GDM1 (cell line): ENCODE measurements at regions not wholly inside any gene's neighbourhood (a gene's known extent, or its start where the extent isn't known, plus 50 kb on each side); places are given as distances from the start of the nearest gene placed in this dataset.
"Not testable (repeated sequence)": the region's sequence is repeated elsewhere in the genome, so short reads cannot be mapped to it uniquely, and the experiment has no call there.

Source experiments
- DNase-seq: peaks from one replicate; lab custom pipeline; 2025; lab: John Stamatoyannopoulos, UW

DNA sequence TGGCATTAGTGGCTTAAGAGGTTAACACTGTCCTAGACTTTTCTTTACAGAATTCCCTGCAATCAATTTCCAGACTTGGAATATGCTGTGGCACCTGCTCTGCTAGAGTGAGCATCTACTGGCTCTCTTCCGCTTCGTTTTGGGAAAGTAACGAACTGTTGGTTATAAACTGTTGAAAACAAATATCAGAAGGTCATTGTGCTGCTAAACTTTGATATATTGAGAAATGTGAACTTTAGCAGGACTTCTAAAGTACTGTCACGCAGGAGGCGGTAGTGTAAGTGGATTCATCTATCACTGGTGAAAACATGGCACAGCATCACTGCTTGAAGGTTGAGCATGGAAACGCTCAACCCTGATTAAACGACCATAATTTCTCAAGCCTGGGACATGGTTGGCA is 348.9 kb downstream of the FLRT2 start:
- DNase-seq, result no peak

DNA sequence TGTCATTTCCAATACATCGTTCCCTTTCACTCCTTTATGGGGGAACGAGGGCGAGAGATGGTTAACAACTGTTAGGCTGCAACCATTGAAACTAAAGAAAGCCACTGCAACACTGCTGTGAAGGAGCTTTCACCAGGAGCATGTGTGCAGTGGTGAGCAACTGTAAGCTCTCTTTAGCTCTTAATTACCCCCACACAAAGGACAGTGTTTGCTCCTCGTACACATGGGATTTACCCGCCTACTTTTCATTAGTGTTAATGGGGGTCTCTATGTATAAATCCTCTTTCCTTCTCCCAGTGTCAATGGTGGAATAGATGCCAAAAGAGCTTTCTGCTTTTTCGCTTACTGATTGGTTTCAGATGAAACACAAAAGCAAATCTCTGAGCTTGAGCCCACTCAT is 343.1 kb downstream of the FLRT2 start:
- DNase-seq, result no peak

DNA sequence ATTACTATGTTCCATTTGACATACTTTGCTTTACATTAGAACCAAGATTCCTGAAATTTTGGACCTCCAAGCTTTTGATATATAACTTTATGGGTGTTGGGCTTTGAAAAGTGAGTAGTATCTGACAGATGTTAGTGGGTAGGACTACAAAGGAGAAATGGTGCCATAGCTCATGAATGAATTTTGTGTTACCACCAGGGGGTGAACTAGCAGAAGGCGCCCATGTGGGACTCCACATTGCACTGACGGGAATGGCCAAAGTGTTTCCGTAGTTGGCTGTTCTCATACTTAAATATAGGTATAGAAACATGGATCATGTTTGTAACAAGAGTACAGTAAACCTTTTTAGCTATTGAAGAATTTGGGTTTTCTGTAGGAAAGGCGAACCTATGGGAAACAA is 337.5 kb downstream of the FLRT2 start:
- no peak for DNase-seq

DNA sequence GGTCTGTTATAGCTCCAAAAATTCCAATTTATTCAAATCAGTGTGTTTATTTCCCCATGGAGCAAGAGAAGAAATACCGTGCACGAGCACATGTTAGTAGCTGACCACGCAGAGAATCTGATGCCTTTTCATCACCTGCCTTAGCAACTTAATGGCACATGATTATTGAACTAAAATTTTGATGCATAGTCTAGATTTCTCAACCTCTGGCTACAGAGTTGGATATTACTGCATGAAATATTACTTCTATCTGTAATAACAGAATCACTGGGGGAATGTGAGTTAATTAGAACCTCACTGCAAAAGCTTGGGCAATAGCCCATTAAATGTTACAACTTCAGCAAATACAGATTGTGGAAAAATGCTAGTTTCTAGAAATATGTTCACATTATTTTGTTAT is 335.8 kb downstream of the FLRT2 start:
- DNase-seq, result no peak

DNA sequence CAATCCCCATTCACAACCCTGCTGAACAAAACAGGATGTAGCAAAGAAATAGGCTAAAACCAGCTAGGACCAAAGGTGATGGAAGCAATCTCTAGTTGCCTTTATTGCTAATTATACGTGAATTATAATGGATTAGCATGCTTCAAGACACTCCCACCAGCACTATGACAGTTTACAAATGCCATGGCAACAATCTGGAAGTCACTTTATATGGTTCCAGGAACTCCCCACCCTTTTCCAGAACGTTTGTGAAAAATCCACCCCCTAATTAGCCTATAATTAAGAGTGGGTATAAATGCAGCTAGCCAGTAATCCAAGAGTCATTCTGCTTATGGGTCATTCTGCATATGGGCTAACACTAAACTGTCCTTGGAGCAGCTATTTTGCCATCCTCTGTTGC is 328.7 kb downstream of the FLRT2 start:
- no peak for DNase-seq

DNA sequence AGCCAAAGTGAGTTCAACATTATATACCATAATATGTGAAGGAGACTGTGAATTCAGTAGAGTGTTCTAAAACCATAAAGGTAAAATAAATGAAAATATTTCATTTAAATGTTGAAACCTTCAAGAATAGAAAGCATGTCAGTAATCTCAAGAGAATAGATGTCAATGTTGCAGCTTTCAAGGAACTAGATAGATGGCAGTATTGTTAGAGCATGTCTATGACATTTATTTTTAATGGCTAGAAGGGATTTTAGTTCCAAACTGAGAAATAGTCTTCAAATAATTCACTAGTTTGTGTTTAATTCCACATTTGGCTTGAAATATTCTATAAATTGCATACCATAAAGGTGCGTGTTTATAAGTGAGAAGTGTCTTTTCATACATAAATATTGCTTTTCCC is 326.5 kb downstream of the FLRT2 start:
- no peak for DNase-seq

DNA sequence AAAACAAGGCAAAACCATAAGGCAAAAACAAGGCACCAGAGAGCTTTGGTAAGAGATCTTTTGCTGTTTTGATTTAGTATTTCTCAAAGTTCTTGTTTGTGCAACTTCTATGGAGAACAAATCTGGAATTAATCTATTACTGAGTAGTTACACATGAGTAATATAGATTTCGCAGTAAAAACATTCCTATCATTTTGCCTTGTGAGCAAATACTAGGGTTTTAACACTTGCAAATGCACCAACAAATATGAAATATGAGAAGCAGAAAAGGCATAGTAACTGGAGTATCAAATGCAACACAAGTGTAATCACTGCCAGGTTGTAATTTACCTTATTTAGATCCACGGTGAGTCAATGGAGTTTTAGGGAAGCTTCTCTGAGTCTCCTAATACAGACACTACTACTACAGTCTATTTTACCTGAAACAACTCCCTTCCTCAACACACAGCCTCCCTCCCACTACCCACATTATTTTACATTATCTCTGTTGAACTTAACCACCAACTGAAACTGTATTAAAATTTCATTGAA is 324.1 kb downstream of the FLRT2 start:
- DNase-seq, result no peak

DNA sequence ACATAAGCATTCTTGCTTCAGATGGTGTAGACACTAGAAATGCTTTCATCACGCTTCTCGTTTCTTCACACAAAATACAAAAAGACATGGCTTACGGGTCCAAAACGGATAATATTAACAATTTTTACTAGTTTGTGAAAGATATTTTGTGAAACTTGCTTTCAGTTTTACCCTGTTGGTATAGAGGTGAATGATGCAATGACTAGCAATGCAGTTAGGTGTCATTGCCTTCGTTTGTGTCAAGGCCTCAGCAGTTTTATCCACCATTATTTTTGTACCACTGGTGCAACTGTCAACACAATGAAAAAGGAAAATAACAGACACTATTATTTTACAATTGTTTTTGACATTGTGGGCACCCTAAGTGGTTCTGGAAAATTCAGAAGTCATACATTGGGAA is 323.0 kb downstream of the FLRT2 start:
- DNase-seq, result no peak

DNA sequence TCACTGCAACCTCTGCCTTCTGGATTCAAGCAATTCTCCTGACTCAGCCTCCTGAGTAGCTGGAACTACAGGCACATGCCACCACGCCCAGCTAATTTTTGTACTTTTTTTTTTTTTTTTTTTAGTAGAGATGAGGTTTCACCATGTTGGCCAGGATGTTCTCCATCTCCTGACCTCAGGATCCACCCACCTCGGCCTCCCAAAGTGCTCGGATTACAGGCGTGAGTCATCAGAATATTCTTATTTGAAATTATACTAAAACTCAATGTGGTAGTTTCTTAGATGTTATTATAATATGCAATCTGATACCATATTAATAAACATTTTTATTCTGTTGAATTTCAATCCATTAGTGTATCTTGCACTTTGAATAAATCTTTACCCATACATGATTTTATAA is 322.2 kb downstream of the FLRT2 start:
- DNase-seq, result not testable (repeated sequence)

DNA sequence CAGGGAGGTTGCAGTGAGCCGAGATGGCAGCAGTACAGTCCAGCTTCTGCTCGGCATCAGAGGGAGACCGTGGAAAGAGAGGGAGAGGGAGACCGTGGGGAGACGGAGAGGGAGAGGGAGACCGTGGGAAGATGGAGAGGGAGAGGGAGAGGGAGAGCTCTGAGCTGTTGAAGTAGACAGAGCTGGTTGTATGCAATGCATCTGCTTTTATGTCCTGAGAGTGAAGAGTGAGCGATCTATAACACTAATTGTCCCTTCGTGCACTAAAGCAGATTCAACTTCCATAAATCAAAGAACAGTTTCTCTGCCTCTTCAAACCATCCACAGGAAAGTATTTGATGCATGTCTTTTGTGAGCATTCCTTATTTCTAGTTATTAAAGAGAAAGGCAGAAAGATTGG is 300.6 kb downstream of the FLRT2 start:
- DNase-seq, result not testable (repeated sequence)

DNA sequence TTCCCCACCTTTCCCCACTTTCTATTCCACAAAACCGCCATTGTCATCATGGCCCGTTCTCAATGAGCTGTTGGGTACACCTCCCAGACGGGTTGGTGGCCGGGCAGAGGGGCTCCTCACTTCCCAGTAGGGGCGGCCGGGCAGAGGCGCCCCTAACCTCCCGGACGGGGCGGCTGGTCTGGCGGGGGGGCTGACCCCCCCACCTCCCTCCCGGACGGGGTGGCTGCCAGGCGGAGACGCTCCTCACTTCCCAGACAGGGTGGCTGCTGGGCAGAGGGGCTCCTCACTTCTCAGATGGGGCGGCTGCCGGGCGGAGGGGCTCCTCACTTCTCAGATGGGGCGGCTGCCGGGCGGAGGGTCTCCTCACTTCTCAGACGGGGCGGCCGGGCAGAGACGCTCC is 299.7 kb downstream of the FLRT2 start:
- DNase-seq, result not testable (repeated sequence)

DNA sequence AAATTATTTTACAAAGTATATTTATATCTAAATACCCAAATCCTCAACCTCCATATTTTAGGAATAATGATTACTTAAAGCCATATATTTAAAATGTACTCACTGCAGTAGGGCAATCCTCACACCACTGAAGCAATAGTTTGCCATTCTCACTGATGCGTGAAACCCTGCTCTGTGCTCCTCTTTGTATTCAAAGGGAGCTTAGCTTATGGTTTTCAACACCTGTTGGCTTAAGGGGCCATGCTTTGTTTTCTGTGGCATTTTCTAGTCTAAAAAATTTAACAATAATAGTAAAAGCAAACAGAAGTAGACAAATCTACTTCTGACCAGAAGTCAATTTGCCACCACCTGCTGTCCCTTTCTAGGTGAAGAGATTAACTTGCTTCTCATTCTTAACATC is 294.6 kb downstream of the FLRT2 start:
- no peak for DNase-seq

DNA sequence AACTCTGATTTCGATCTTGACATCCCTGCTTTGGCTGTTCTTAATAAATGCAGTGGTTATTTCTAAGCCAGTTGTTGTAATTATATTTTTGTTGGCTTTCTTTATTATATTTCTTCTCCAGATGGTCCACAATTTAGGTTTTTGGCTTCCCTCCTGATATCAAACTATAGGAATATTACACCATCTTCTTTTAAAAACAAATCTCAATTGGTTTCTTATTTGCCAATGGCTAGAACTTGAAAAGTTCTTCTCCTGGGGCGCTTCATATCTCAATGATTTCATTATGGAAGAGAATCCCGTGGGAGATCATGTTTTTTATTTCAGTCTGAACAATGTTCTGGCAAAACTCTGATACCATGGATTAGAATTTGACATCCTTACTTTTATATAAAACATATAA is 292.3 kb downstream of the FLRT2 start:
- DNase-seq, result no peak

DNA sequence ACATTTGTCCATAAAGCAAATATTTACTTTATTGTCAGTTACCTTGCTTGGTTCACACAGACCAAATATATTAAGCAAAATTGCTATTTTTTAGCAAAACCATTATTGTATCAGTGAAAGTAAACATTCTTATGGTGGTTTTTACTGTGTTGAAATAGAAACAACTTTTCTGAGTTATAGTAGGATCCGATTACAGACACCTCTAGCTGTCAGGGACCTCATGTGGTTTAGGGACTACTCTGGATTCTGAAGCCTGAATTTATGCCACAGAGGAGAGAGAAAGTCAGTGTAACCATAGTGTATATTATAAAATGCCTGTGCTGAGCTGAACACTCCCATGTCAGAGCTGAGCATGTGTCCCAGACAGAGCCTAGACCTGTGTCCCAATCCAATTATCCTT is 287.5 kb downstream of the FLRT2 start:
- no peak for DNase-seq

DNA sequence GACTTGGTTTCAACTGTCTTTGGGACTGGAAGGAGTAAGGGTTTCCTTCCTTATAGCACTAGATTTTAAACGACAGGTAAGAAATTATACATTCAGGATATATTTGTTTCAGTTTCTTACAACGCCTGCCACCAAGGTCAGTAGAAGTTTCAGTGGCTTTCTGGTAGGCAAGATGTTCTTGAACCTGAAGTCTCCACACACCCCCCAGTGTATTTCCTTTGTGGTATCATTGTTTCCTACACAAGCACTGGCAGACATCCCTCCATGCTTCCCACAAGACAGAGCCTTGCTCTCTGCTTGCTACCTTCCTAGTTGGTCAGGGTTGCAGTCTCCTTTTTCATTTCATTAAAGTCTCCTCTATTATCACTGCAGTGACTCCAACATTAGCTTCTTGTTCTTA is 283.1 kb downstream of the FLRT2 start:
- DNase-seq, result peak; percentile 81

DNA sequence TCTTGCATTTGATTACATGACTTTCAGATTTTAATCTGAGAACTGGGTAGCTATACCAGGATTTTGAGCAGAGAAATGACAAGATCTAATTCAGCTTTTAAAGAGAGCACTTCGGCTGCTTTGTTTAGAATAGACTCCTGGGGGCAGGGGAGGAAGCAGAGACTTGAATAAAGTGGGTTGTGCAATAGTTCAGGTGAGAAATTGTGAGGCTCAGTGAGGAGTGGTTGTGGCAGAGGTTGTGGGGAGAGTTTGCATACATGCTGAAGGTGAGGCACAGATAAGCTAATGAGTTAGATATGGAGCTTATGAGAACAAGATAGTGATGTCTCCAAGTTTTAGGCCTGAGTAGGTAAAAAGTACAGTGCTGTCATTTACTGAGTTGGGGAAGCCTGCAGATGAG is 281.4 kb downstream of the FLRT2 start:
- no peak for DNase-seq

DNA sequence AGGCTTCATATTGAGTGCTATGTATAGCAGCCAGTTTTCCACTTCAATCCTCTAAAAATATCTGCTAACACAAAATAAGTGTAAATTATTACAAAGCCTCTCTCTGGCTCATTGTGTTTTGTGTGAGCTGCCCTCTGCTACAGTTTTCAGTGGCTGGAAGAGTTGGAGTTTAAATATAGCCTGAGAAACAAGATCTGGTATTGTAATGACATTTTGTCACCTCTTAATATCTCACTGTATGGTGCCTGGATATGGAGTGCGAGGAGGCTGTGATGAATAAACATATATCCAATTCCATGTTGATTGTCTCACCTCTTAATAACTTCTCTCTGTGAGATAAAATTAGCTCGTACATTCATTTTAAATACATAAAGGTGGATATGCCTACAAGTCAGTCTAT is 269.7 kb downstream of the FLRT2 start:
- DNase-seq, result no peak

DNA sequence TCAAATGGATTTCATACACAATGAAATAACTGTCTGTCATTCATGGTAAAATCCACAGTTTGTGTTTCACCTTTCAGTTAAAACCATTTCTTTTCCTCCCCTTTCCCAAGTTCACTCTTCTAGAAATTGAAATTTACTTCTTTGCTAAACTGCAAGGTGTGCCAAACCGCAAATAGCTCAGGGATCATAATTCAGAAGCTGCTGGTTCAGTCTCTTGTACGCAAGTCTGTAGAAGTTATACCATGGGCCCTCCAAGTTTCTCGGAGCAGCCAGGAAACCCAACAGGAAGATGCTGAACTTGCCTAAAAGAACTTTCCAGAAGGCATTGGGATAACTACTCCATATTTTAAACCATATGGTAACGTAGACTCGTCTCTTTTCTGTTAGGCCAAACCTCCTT is 268.9 kb downstream of the FLRT2 start:
- no peak for DNase-seq

DNA sequence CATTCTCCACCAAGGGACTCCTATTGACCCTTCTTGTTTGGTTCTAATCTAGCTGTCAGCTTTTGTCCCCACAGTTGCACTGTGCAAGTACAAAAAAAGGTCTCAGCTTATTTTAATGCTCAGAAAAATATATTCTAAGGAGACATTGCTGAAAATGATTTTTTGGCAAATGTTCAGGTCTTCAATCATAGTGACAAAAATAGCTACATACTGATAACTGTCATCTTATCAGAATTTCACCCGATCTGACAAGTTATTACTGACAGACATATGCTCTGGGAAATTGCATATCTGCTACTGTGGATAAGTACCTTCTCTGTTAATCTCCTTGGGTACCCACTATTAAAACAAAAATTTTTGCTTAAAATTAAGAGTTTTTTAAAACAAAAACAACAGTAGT is 263.6 kb downstream of the FLRT2 start:
- no peak for DNase-seq

DNA sequence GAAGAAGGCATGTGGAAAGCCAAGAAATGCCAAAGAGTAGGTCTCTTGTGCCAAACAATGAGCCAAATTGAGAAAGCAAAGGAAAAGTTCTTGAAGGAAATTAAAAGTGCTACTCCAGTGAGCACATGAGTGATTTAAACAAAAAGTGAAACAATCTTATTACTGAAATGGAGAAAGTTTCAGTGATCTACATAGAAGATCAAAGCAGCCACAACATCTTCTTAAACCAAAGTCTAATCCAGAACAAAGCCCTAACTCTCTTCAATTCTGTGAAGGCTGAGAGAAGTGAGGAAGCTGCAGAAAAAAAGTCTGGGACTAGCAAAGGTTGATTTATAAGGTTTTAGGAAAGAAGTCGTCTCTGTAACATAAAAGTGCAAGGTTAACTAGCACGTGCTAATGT is 259.6 kb downstream of the FLRT2 start:
- DNase-seq, result no peak

DNA sequence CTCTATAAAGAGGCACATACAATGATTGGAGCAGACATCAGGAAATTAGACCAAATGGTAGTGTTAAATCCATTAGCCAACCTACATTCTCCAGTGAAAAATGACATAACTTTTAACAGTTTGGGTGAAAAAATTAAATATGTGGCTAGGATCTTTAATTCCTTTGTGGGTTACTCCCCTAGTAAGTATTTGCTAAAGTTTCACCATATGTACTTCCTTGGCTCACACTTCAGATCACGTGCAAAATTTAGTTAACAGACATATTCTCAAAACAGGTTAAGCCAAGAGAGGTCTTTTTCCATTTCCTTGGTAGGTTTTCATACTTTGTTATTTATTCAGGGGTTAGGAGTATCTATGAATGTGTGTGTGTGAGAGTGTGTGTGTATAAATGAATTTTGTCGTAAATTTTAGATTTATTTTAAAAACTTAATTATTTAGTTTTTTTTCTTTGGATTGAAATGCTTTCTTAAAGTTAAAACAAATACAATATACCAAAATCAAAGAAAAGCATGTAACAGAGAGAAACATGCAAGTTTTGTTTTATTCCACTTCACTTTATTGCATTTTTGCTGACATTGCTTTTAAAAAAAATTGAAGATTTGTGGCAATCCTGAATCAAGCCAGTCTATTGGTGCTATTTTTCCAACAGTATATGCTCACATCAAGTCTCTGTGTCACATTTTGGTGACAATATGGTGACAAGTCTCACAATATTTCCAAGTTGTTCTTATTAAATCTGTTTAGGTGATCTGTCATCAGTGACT is 258.7 kb downstream of the FLRT2 start:
- DNase-seq, result no peak

DNA sequence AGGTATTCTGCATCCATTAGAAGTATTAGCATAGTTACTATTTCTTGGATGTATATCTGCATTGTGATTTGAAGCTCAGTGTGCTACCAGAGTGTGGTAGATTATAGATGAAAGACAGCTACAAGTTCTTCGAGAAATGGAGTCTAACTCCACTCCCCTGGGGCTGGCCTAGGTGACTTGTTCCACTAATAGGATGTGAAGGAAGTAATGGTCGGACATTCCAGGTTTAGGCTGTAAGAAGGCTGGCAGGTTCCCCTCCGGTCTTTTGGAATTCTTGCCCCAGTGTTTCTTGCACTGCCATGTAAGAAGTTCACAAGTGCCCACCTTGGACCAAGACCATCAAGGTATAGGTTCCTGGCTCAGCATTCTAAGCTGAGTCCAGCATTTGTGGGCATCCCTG is 236.4 kb downstream of the FLRT2 start:
- DNase-seq, result no peak

DNA sequence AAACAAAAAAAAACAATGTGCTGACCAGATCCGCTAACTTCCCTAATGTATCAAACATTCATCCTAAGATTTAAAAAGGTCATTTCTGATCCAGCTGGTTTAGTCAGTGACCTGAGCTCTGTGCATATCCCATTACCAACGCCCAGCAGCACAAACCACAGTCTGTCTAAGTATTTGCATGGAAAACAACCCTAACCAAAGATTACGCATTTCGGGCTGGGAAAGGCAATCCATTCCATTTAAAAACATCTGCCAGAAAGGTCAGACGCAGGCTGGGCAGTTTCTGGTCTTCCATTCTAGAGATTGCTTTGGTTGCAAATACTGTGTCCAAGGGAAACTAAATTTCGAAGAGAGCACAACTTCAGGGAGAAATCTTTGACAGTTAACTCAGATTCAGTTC is 234.9 kb downstream of the FLRT2 start:
- DNase-seq, result no peak

DNA sequence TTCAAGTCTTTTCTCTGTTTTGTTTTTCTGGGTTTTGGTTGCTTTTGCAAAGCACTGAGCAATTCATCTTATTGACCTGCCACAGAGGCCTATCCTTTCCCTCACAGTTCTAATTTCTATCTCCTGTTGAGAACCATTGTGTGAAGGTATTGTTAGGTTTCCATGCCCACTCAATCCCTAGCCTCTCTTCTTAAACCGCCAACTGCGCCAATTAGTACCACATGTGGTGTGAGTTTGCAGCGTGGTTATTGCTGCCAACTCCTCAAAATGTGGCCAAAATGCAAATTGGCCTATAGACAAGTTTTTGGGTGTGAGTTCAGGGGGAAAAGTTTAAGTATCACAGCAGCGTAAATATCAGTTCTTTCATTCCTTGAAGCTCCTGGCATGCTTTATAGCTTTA is 232.6 kb downstream of the FLRT2 start:
- no peak for DNase-seq
